NCI-H82 treated with DMSO at 0.1 percent for 48 hours (cell line): ENCODE measurements at regions not wholly inside any gene's neighbourhood (a gene's known extent, or its start where the extent isn't known, plus 50 kb on each side); places are given as distances from the start of the nearest gene placed in this dataset.
"Not testable (repeated sequence)": the region's sequence is repeated elsewhere in the genome, so short reads cannot be mapped to it uniquely, and the experiment has no call there.

Source experiments
- DNase-seq: peaks from one replicate; lab custom pipeline; 2025; ENCODE audit not compliant: unreplicated experiment; lab: John Stamatoyannopoulos, UW

DNA sequence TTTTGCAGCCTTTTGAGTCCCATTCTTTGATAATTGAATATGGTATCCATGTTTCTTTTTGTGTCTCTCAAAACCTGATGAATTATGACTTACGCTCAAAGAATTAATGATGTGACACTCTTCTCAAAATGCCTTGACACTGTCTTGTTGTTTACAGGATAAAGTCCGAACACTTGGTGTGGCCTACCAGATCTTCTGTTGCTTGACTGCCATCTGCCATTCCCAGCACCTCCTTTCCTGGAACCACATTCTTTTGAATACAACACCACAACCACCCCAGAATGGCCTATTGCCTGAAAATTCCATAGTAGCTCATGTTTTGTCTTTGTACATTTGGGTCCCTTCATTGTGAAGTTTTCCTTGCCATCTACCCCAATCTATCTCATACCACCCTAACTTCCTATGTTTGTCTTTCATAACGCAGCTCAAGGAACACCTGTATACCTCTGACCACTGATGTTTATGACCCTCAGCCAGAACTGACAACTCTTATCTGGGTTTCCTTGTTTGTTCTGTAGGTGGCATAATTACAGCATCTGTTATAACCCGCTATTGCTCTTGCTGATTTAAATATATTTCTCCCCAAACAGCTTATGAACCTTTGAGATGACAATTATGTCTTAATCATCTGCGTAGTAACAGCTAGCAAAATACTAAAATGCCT is 991.3 kb downstream of the RAB28 start:
- DNase-seq = no peak

DNA sequence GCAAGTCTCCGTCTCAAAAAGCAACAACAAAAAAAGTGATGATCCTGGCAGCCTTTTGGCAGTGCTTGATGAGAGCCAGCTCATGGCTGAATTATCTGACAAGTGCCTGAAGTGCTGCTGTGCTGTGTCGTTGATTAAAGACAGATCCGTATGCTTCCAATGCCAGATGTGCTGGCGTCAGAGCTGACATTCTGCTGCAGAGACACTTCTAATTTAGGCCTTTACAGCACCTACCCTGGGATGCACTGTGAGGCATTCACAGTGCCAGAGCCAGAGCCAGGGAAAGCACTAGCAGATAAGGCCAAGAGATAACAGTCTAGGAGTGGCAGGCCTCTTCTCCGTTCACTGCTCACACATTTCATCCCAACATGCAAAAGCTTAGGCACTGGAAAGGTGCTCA is 995.5 kb downstream of the RAB28 start:
- DNase-seq = no peak

DNA sequence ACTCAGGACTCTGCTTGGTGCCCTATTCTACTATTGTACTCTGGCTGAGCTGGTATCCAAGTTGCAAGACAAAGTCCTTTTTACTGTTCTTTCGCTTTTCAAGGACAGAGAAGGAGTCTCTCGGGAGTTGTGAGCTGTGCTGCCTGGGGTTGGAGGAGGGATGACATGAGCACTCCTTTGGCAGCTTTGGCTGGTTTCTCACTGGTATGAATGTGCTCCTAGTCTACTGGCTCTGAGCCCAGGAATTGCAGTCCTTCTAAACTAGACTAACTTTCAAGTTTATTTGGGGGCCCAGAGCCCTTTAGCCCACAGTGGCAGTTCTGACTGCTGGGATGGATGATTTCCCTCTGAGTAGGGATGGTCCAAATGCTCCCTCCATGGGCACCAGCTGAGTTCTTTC is 997.1 kb downstream of the RAB28 start:
- no peak for DNase-seq

DNA sequence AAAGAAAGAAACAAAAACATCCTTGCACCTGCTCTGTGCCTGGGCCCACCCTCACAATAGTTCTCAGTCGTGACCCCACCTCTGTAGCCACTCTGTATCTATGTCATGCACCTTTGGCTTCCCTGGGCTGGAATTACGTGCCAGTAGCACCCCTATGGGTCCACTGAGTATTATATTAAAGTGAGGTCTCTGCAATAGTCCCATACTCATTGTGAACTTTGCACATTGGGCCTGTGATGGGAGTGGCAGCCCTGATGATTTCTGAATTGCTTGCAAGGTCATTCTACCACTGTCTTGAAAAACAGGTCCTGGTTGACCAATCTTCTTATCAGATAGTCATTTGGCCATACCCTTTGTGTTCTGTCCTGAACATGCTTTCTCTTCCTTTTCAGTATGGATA is 1012.1 kb downstream of the RAB28 start:
- no peak for DNase-seq

- DNase-seq = no peak
These were observed 1012.9 kb downstream of the RAB28 start for GRCh38 chr4:12471193-12471592.

DNA sequence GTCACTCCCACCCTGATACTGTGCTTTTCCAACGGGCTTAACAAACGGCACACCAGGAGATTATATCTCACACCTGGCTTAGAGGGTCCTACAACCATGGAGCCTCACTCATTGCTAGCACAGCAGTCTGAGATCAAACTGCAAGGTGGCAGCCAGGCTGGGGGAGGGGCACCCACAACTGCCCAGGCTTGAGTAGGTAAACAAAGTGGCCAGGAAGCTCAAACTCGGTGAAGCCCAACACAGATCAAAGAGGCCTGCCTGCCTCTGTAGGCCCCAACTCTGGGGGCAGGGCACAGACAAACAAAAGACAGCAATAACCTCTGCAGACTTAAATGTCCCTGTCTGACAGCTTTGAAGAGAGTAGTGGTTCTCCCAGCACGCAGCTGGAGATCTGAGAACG is 1022.6 kb downstream of the RAB28 start:
- DNase-seq = not testable (repeated sequence)

- DNase-seq = no peak
These were observed 1025.0 kb downstream of the RAB28 start for GRCh38 chr4:12459126-12459525.

GRCh38 chr4:12458621-12459020 is 1025.5 kb downstream of the RAB28 start:
- DNase-seq = no peak

- DNase-seq = no peak
These were observed 1023.6 kb upstream of the HS3ST1 start for GRCh38 chr4:12452291-12452690.

DNA sequence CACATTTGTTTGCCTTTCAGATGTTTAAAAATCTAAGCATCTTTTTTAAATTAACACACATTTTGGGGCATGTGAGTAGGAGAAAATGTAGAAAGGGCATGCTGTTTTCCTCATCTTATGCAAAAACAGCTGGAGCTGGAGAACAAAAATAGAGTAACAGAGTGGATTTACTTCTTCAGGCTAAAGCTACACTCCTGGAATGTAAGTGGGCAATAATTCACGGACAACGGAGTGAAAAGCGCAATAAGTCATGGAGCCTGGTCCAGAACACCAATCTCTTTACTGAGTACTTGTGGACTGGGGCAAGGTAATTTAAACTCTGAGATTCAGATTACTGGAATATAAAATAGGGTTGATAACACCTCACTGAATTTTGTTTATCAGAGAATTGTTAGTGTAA is 1018.8 kb upstream of the HS3ST1 start:
- DNase-seq = no peak

DNA sequence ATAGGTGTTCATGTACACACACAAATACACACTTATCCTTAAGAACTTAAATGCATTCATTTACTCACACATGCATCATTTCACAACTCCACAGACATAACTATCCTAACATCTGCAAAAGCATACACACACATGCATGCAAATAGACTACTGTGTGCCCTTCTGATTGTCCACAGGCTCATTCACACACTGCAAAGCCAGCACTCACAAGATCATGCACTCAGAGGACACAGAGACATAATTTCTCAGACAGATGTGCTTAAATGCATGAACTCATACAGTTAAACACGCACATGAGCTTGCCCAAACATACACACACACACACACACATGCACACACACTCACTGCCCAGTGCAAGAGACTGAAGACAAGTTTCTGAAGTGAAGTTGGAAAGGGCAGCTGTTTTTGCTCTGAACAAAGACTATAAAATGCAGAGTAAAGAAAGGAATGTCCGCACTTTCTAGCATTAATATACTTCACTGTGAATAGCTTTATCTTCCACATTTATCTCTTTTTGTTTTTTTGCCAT is 1018.0 kb upstream of the HS3ST1 start:
- no peak for DNase-seq

GRCh38 chr4:12446256-12446655 is 1017.6 kb upstream of the HS3ST1 start:
- no peak for DNase-seq

DNA sequence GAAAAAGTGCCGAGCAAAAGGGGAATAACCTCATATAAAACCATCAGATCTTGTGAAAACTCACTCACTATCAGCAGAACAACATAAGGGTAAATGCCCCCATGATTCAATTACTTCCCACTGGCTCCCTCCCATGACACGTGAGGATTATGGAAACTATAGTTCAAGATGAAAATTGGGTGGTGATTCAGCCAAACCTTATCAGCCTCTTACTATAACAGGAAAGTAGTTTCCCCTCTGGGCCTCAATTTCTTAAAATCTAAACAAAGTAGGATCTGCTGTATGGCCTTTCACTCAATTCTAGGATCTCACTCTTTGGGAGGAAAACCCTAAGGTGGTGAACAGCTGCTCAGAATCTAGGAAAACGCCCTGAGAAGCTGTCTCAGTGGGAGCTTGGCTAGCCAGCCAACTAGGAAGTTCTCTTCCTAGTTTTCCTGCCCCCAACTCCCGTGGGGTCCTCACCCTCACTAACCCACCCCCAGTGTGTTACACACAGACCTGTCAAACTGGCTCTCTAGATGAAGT is 1017.1 kb upstream of the HS3ST1 start:
- DNase-seq = no peak

DNA sequence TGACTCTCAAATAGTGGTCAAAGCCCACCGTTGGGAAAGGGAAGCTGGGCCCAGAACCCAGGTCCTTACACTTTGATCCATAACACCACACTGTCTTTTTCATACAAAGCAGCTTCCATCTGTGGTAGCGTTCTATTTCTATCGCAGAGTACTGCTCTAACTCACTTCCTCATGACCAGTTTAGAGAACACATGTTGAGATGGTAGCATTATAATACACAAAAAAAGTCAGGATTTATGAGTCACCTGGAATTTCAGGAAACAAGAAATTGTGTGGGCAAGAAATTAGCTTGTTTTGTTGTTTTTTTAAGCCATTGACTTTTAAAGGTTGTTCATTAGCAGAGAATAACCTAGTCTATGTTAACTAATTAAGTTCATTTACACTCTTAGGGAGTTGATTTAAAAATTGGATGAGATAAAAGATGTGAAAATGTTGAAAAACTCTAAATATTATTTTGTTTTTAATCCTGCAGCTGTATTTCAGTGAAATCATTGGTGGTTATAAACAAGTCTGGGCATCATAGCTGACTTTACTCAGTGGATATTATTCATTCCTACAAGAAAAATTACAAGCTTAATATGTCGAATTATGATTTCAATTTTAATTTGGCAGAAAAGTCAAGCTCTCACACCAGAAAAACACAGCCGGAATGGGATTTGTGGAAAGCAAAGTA is 1011.1 kb upstream of the HS3ST1 start:
- DNase-seq = no peak

DNA sequence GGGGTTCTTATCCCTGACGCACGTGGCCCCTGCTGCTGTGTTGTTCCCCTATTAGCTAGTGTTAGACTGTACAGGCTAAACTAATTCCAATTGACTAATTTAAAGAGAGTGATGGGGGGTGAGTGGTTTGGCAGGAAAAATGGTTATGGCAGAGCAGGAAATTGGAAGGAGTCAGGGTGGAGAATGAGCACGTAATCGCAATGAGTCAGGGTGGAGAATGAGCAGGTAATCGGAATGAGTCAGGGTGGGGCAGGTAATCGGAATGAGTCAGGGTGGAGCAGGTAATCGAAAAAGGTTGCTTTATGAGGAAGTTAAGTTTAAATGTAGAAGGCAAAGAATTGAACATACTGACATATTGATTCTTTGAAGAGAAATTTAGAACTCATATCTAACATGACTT is 1002.6 kb upstream of the HS3ST1 start:
- not testable (repeated sequence) for DNase-seq

DNA sequence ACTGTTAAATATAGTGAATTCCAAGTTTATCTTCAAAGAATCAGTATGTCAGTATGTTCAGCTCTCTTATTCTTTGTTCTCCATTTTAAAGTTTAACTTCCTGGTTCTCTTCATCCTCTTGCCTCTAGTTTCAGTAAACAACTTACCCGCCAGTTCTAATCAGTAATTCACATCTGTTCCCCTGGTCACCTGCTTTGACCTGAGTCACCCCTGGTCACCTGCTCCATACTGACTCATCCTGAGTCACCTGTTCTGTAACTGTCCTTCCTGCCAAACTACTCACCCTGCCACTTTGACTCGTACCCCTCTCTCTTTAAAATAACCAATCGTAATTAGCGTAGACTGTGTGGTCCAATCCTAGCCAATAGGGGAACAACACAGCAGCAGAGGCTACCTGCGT is 992.7 kb upstream of the HS3ST1 start:
- no peak for DNase-seq

DNA sequence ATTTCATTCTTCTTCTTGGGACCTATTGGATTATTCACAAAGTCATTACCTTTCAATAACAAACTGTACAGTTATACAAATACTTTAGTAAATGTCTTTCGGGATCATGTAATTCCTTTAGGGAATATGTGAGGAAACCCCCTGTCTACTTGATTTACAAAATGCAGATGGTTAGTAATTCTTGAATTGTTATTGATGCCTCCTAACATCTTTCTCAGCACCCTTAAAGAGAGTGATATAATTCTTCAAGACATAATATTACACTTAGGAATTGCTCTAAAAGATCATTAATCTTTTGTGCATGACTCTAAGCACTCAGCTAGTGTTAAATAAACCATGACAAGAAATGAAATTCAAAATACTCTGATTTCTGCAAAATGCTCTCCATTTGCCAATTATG is 988.1 kb upstream of the HS3ST1 start:
- no peak for DNase-seq

GRCh38 chr4:12414181-12414812 is 985.6 kb upstream of the HS3ST1 start:
- no peak for DNase-seq

DNA sequence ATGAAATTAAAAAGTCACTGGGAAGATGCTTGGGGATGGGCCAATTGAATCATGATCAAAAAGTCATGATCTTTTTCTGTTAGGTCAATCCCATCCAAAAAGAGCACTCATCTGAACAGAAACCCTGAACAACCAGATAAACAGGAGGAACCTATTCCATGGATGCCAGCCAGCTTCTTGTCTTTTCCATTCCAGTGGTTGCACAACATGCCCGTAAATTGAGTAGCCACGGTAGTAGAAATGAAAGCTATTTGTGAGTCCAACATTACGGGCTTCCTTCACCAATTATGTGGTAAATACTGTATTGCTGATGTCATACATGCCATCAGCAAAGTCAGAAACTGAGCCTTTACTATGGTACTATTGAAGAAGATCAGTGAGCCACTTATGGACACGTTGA is 982.4 kb upstream of the HS3ST1 start:
- DNase-seq = no peak

DNA sequence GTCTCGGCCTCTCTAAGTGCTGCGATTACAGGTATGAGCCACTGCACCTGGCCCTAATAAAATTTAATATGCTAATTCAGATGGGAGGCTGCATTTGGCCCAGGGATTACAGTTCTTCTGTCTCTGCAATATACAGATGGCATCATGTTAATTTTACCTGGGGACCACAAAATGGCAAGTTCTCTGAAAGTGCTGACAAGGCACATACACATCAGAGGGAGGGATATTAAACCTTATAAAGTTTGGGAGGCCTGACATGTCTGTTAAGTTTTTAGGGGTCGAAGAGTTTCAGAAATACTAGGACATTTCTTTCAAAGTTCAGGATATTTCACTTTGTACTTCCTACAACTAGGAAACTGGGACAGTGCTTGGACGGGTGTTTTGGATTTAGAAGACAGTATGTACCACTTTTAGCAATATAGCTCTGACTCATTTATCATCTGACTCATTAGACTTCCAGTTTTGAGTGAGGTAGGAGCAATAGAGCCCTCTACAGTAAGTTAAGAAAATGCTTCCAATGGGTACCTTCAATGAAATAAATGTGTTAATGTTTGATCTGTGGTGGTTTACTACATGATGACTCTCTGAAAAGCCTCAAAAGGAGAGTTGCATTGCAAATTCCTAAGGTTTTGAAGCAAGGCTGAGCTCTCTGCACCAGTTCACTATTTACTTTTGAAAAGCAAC is 981.0 kb upstream of the HS3ST1 start:
- no peak for DNase-seq

DNA sequence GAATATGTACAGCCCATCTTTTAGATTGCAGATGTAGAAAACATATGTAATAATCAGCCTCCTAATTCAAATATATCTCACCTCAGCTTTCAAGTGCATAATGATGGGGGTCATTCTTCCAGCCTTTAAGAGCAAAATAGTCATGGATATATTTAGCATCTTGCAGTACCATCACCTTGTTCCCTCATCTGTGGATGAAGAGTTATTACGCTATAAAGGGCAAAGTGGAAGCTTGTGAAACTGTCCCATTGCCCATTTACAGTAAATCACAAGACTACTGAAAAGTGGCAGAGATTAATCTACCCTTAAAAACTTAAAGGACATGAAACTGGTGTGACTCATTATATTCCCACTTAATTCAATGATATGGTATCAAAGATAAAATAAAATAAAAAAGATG is 979.7 kb upstream of the HS3ST1 start:
- no peak for DNase-seq
